ENCODE measurements at regions not wholly inside any gene's neighbourhood (a gene's known extent, or its start where the extent isn't known, plus 50 kb on each side); places are given as distances from the start of the nearest gene placed in this dataset.

GRCh38 chr10:61219696-61220095 lies 233.5 kb downstream of the TMEM26 start:
- TF ChIP-seq POLR2A (IDR thresholded peaks at IDR 0.05; ENCODE audit: low read depth, low read length) (no peak), POLR2AphosphoS5 (IDR thresholded peaks at IDR 0.05; ENCODE audit: low read depth, low read length) (no peak), TAF1 (IDR thresholded peaks at IDR 0.05; ENCODE audit: low read depth, low read length) (no peak), SPI1 (IDR thresholded peaks at IDR 0.05; ENCODE audit: low read depth, low read length) (no peak)
